Muscle of leg (tissue), 3 donors: ENCODE measurements at regions not wholly inside any gene's neighbourhood (a gene's known extent, or its start where the extent isn't known, plus 50 kb on each side); places are given as distances from the start of the nearest gene placed in this dataset.

Source experiments
- DNase-seq: peaks from one replicate; pipeline ENCODE4 v3.0.0; 2013
- H3K27ac ChIP-seq: one replicate; pipeline ENCODE4 v1.5.1; 2013; ENCODE audit warnings: mild to moderate bottlenecking, low read length, control low read depth
- H3K27me3 ChIP-seq: one replicate; pipeline ENCODE4 v1.6.1; 2013; ENCODE audit warnings: low read length; ENCODE audit not compliant: control insufficient read depth, insufficient read depth
- H3K36me3 ChIP-seq: one replicate; pipeline ENCODE4 v1.6.1; 2013; ENCODE audit warnings: low read length; ENCODE audit not compliant: control insufficient read depth, insufficient read depth
- H3K4me1 ChIP-seq: one replicate; pipeline ENCODE4 v1.6.1; 2013; ENCODE audit warnings: low read length; ENCODE audit not compliant: control insufficient read depth, insufficient read depth
- H3K4me3 ChIP-seq: one replicate; pipeline ENCODE4 v1.5.1; 2013; ENCODE audit warnings: low read length, control low read depth
- H3K9me3 ChIP-seq: replicated peaks from 2 replicates; pipeline ENCODE4 v1.6.1; 2013; ENCODE audit warnings: low read depth, low read length; ENCODE audit not compliant: control insufficient read depth
- WGBS: methylation state at CpG from one replicate; pipeline ENCODE4 v1.1.5; 2013; ENCODE audit warnings: missing lambda C conversion rate; ENCODE audit not compliant: insufficient coverage; 5-methylcytosine and 5-hydroxymethylcytosine counted together

DNA sequence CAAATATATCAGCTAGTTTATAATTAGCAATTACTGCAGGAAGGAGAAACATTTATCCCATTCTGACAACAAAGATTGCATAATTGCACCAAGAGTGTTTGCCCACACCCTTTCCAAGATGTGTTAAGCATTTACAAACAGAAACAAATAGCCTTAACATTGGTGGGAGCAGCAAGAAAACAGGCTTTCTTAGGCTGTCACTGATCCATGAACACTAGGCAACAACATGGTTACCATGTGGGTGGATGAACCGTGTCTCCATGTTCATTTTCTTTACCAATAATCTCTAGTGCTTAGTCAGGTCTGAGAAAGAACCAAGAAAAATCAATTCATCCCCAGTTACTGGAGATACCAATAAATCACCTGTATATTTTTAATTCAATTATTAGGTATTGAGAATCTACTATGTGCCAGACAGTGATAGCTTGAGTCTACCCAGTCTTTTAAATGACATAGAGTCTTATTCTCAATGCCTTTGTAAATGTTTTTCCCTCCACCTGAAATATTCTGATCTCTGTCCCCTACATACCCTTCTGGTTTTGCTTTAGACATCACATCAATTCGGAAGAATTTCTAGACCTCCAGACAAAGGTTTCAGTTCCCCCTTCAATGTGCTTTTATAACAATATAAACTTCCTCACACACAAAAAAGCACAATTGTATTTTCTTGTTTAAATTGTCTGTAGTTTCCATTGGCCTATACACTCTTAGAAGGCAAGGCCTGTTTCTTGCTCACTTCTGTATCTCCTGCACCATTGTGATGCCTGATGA lies 286.6 kb downstream of the PPP1R2C start:
- Histone ChIP-seq H3K9me3 (no peaks in the 10 kb centered on the region), H3K27ac (no peak overlapping the region), H3K4me3 (no peak overlapping the region), H3K36me3 (no peaks in the 10 kb centered on the region), H3K4me1 (no peaks in the 10 kb centered on the region), H3K27me3 (peaks cover 14% of the 10 kb centered on the region)
- no peak for DNase-seq
- 40% methylated on average over 1 of the region's 2 CpGs for WGBS

DNA sequence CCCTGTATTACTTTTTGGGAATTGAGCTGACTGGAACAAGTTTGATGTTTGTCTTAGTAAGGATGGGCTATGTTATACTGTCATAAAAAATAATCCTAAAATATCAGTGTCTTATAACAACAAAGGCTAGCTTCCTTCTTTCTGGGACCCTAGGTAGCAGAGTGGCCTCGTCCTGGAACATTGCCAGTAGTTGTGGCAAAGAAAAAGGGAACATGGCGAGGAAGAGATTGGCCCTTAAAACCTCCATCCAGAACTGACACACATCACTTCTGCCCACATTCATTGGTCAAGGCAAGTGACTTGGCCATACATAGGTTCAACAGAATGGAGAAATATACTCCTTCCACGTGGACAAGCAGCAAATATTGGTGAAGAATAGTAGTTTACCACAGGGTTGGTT lies 287.9 kb downstream of the PPP1R2C start:
- Histone ChIP-seq H3K27me3 (peaks cover 14% of the 10 kb centered on the region), H3K27ac (no peak overlapping the region), H3K9me3 (no peaks in the 10 kb centered on the region), H3K4me1 (no peaks in the 10 kb centered on the region), H3K36me3 (no peaks in the 10 kb centered on the region), H3K4me3 (no peak overlapping the region)
- WGBS: no CpG with 5 or more reads among the region's 3 CpGs
- no peak for DNase-seq

DNA sequence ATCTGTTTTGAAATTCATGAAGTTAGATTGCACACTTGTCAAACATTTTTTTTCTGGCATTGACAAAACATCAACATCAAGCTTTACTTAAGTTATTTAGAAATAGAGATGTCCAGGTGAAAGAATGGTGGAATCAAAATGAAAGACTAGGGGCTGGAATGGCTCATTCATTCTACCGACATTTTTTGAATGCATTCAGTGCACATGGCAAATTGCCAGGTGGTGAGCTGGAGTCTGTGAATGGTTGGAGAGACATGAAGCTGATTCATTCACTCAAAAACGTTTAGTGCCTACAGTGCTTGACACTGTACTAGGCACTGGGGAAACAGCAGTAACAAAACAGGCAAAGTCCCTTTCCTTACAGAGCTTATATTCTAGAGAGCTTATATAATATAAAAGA lies 292.4 kb downstream of the PPP1R2C start:
- no peaks in the 10 kb centered on the region for H3K36me3 ChIP-seq
- 50% methylated on average over 1 of the region's 2 CpGs for WGBS

DNA sequence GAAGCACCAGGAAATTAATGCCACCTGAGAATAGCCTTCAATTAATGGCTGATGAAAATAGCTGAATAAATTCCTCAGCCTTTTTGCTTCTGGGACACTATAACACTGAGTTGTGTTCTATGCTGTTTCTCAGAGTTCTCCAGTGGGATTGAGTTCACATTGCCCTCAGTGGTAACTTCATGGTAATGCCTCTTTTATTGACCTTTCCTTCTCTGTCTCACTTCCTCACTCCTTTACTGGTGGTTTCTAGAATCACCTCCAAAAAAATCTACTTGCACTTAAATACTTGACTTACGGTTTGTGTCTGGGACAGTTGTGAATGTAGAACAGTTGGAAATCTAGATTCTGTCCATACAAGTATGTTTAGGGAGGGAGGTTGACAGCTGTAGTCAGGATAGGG lies 293.7 kb downstream of the PPP1R2C start:
- WGBS: no CpG with 5 or more reads among the region's 1 CpG
- Histone ChIP-seq H3K4me3 (no peak overlapping the region), H3K4me1 (no peaks in the 10 kb centered on the region), H3K36me3 (no peaks in the 10 kb centered on the region), H3K9me3 (no peaks in the 10 kb centered on the region), H3K27ac (no peak overlapping the region), H3K27me3 (peaks cover 9% of the 10 kb centered on the region)
- DNase-seq: no peak

More for the DNA sequence above, 292.4 kb downstream of the PPP1R2C start:
- H3K27me3 ChIP-seq: peaks cover 10% of the 10 kb centered on the region
- no peak overlapping the region for H3K27ac ChIP-seq
- H3K4me1 ChIP-seq: no peaks in the 10 kb centered on the region
- no peak for DNase-seq
- no peak overlapping the region for H3K4me3 ChIP-seq
- H3K9me3 ChIP-seq: no peaks in the 10 kb centered on the region

DNA sequence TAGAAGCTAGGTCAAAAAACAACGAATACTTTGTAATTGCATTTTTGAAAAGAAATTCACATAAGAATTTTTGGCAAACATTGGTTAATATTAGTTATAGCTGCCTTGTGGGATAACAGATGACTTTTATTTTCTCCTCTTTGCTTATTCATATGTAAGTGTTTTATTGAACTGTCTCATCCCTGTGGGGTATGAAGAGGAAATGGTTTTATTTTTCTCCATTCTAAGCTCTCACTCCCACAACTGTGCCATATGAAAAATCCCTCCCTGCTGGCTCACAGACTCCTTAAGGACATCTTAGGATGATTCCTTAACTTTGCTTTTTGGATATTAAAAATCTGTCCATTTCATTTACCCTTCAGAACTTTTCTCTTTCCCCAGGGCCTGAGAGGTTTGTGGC lies 300.6 kb downstream of the PPP1R2C start:
- no CpG with 5 or more reads among the region's 1 CpG for WGBS
- no peak overlapping the region for H3K4me3 ChIP-seq
- H3K9me3 ChIP-seq: no peaks in the 10 kb centered on the region
- DNase-seq: peak; percentile 83
- H3K27me3 ChIP-seq: peaks cover 4% of the 10 kb centered on the region
- no peaks in the 10 kb centered on the region for H3K36me3 ChIP-seq
- H3K4me1 ChIP-seq: no peaks in the 10 kb centered on the region
- no peak overlapping the region for H3K27ac ChIP-seq

DNA sequence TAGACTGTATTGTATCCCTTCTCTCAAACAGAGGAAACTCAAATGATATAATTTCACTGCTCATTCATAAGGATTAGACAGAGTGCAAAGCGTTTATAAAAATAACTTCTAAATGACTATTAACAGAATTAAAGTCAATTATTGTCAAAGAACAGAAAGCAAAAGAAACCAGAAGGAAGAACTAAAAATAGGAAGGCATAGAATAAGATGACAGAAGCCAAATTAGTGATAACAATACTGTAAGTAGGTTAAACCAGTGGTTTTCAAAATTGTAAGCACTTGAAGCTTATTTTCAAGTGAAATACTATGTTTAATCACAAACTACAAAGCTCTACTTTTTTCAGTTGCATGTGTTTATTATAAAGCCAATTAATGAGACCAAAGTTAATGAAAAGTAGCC lies 305.2 kb downstream of the PPP1R2C start:
- Histone ChIP-seq H3K9me3 (no peaks in the 10 kb centered on the region), H3K27me3 (peaks cover 2% of the 10 kb centered on the region), H3K36me3 (no peaks in the 10 kb centered on the region), H3K27ac (no peak overlapping the region), H3K4me1 (no peaks in the 10 kb centered on the region), H3K4me3 (no peak overlapping the region)
- no CpG with 5 or more reads among the region's 1 CpG for WGBS
- DNase-seq: no peak

DNA sequence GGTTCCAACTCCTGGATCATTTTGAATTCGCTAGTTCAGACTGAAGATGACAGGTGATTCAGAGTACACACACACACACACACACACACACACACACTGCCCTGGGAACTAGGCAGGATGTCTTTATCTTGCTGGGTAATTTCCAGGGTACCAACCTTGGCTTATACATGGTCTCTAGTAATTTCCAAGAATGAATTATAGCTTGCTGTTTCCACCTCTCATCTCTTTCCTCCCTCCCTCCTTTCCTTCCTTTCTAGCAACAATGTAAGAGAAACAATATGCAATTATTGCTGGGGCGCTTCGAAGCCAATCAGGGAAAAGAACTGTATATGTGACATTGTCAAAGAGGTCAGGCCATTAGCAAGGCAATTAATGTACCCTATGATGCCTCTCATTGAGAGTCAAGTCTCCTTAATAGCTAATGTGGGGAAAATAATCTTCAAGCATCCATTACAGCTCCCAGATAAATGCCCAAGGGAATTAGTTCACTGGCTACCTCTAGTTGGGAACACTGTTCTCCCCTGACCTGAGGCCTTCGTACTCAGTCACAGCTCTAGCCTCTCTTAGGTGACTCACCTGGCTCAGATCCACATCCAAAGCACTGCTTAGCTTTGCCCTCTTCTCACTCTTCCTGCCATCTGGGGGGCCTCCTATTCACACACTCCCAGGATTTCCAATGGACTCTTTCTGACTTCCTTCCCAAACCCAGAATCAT lies 311.5 kb downstream of the PPP1R2C start:
- H3K9me3 ChIP-seq: no peaks in the 10 kb centered on the region
- H3K4me3 ChIP-seq: no peak overlapping the region
- peak overlapping the region; percentile 31 for H3K27ac ChIP-seq
- WGBS: 77% methylated on average over 1 of the region's 4 CpGs
- H3K36me3 ChIP-seq: no peaks in the 10 kb centered on the region
- peaks cover 5% of the 10 kb centered on the region for H3K27me3 ChIP-seq
- DNase-seq: no peak
- H3K4me1 ChIP-seq: no peaks in the 10 kb centered on the region

DNA sequence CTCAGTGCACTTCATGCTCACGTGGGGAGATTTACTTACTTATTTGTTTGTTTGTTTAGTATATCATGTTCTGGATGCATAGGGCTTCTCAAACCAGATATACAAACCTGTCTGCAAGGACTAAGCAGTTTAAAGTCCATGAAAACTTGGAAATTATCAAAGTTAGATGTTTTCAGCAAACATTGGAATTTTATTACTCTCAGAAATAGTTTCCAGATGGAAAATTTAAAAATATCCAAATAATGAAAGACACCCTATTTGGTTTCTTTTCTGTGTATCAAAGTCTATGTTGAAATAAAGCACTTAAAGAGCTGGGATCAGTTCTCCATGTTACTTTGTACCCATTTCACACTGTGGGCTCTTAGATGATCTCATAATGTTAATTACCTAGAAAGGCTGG lies 312.1 kb downstream of the PPP1R2C start:
- Histone ChIP-seq H3K9me3 (no peaks in the 10 kb centered on the region), H3K27ac (no peak overlapping the region), H3K36me3 (no peaks in the 10 kb centered on the region), H3K4me1 (no peaks in the 10 kb centered on the region), H3K27me3 (peaks cover 6% of the 10 kb centered on the region), H3K4me3 (no peak overlapping the region)
- no CpG with 5 or more reads among the region's 1 CpG for WGBS
- peak; percentile 51 for DNase-seq

DNA sequence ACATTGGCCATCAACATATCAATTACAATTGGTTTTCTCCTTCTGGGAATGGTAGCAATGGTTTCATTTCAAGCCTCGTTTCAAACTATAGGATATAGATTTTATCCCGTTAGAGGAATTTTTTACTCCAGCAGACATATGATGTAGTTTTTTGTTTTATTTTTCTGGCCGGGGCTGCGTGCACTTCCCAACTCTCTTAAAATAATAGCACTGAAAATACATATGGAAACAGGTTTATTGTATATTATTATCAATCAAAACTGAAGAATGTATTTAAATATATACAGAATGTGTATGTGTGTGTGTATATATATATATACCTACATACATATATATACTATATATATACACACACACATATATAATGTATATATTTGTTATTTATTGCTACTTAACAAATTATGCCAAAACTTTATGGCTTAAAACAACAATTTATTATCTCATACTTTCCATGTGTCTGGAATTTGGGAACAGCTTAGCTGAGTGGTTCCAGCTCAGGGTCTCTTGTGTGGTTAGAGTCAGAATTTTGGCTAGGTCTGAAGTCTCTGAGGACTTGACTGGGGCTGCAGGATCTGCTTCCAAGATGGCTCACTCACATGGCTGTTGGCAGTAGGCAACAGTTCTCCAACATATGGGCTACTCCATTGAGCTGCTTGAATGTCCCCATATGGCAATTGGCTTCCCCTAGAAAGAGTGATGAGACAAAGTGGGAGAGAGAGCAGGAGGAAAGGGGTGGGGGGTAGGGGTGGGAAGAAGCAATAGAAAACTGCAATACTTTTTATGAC lies 314.1 kb downstream of the PPP1R2C start:
- peak; percentile 71 for DNase-seq
- peak overlapping the region; percentile 42 for H3K27ac ChIP-seq
- WGBS: no CpG with 5 or more reads among the region's 4 CpGs

DNA sequence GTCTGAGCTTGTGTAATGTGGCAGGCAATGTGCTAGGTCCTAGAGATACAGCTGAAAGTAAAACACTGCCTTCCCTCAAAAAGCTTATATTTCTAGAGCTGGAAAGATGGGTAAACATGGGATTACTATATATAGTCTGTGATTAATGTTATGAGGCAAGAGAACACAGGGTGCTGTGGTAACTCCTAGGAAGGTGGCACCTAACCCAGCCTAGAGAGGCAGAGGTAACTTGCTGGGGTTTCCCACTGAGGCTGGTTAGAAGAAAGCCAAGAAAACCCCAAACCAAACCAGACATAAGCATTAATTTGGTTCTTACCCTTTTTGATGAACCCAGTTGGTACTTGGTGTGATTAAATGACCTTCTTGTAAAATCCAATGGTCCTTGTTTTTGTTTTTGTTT lies 315.0 kb downstream of the PPP1R2C start:
- no peak for DNase-seq
- no peaks in the 10 kb centered on the region for H3K4me1 ChIP-seq
- no peak overlapping the region for H3K4me3 ChIP-seq
- H3K27me3 ChIP-seq: peaks cover 8% of the 10 kb centered on the region
- no peaks in the 10 kb centered on the region for H3K36me3 ChIP-seq
- no peaks in the 10 kb centered on the region for H3K9me3 ChIP-seq
- H3K27ac ChIP-seq: no peak overlapping the region

More for the DNA sequence above, 314.1 kb downstream of the PPP1R2C start:
- Histone ChIP-seq H3K4me1 (no peaks in the 10 kb centered on the region), H3K4me3 (no peak overlapping the region), H3K9me3 (no peaks in the 10 kb centered on the region), H3K27me3 (peaks cover 8% of the 10 kb centered on the region), H3K36me3 (no peaks in the 10 kb centered on the region)
